Mucosa of descending colon (tissue), 3 donors: ENCODE measurements at regions not wholly inside any gene's neighbourhood (a gene's known extent, or its start where the extent isn't known, plus 50 kb on each side); places are given as distances from the start of the nearest gene placed in this dataset.

Experiments used
- ATAC-seq: fragments of 200-7000 bp; cut with Tn5 transposase; one replicate; pipeline ENCODE4 v1.9.1; 2020; ENCODE audit warnings: mild to moderate bottlenecking, moderate library complexity
- DNase-seq, 3 donors: peaks; one replicate each; pipeline ENCODE4 v3.0.0-alpha.2; 2020
- H3K36me3 ChIP-seq: fragments of 200-600 bp; one replicate; pipeline ENCODE4 v1.8.0; 2021; ENCODE audit warnings: low read depth, mild to moderate bottlenecking
- H3K4me1 ChIP-seq: fragments of 200-600 bp; one replicate; pipeline ENCODE4 v1.8.0; 2021; ENCODE audit warnings: low read depth, mild to moderate bottlenecking
- H3K4me3 ChIP-seq: fragments of 200-600 bp; one replicate; pipeline ENCODE4 v1.8.0; 2021; ENCODE audit warnings: mild to moderate bottlenecking
- H3K9me3 ChIP-seq: fragments of 200-600 bp; one replicate; pipeline ENCODE4 v1.8.0; 2021; ENCODE audit warnings: mild to moderate bottlenecking
- CTCF ChIP-seq: fragments of 200-600 bp; IDR thresholded peaks from one replicate; pipeline ENCODE4 v1.8.0; 2022; ENCODE audit warnings: antibody characterized with exemption, mild to moderate bottlenecking
- intact Hi-C, 2 donors: fragments of 100-400 bp; cut with DNase I in 1 of 2; cut with micrococcal nuclease in 1 of 2; formaldehyde crosslinking; loops; one replicate each; pipeline versions ENCODE4 v1.11.0 to v1.11.1; 2022; cut with DNase I, micrococcal nuclease
- donor health status: DM: no; HTN: no; CAD: no; lungs with moderate emphysema.
- donor health status: DM: no; HTN: no; CAD: no.
- donor health status: DM: no; HTN: yes; CAD: no.

GRCh38 chr1:234975941-234976860, 152.4 kb downstream of the TOMM20 start:
- ATAC-seq = no peak
- H3K4me3 ChIP-seq = no peak overlapping the region
- intact Hi-C loops = loop anchor here (5.0 to 10.0 kb wide), 2 partner anchors 106 to 251 kb away; no protein-coding TSS in a partner anchor
- H3K36me3 ChIP-seq = no peaks in the 10 kb centered on the region
- TF ChIP-seq CTCF = no peak
- H3K4me1 ChIP-seq = peaks cover 81% of the 10 kb centered on the region
- H3K9me3 ChIP-seq = no peaks in the 10 kb centered on the region
- no peak for DNase-seq

GRCh38 chr1:234975122-234975940, 153.3 kb downstream of the TOMM20 start:
- intact Hi-C loops = loop anchor here (5.0 to 10.0 kb wide), 2 partner anchors 107 to 251 kb away; no protein-coding TSS in a partner anchor
- Histone ChIP-seq H3K36me3 (no peaks in the 10 kb centered on the region), H3K4me1 (peaks cover 76% of the 10 kb centered on the region), H3K9me3 (no peaks in the 10 kb centered on the region), H3K4me3 (no peak overlapping the region)
- DNase-seq (no peak), ATAC-seq (peak; percentile 4)
- TF ChIP-seq CTCF = no peak

DNA sequence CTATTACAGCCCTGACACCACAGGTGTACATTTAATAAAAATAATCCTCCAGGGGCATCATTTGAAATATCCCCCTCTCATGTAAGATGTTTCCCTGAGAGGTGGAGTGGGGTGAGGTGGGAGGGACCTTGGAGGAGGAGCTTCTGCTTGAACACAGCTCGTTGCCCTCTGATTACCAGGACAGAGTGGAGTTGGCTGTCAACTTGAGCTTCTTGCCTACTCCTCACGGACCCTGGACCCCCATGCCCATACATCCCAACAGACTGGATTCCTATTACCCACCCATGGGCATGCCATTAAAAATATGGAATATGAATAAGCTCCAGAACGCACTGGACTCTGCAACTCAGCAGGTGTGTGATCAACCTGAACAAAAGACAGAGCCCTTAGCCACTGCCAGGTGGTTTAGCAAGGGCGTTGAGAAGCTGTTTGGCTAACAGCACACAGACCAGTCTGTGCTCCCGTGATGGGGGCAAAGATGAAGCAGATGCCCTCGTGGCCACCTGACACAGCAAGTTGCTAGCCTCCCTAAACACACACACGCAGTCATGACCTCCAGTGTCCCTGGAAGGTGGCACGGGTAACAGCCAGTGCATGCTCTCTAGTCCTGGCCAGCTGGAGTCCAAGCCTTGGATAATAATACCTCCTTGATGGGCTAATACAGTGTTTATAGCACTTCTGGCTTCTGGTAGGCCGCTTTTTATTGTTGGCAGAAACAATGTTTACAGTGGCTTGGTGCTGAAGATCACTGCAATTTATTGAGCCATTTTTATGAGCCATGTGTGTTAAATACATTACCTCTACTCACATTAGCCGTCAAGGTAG, 155.0 kb downstream of the TOMM20 start:
- Histone ChIP-seq H3K4me3 (no peak overlapping the region), H3K9me3 (no peaks in the 10 kb centered on the region), H3K4me1 (peaks cover 60% of the 10 kb centered on the region), H3K36me3 (no peaks in the 10 kb centered on the region)
- ATAC-seq (peak; percentile 54), DNase-seq (peak in 2 of 3 donors; percentile 71 to 73)
- intact Hi-C loops = loop anchor here in 1 of 2 donors (10.0 kb wide), 1 partner anchor 249 kb away; no protein-coding TSS in a partner anchor
- TF ChIP-seq CTCF = no peak

DNA sequence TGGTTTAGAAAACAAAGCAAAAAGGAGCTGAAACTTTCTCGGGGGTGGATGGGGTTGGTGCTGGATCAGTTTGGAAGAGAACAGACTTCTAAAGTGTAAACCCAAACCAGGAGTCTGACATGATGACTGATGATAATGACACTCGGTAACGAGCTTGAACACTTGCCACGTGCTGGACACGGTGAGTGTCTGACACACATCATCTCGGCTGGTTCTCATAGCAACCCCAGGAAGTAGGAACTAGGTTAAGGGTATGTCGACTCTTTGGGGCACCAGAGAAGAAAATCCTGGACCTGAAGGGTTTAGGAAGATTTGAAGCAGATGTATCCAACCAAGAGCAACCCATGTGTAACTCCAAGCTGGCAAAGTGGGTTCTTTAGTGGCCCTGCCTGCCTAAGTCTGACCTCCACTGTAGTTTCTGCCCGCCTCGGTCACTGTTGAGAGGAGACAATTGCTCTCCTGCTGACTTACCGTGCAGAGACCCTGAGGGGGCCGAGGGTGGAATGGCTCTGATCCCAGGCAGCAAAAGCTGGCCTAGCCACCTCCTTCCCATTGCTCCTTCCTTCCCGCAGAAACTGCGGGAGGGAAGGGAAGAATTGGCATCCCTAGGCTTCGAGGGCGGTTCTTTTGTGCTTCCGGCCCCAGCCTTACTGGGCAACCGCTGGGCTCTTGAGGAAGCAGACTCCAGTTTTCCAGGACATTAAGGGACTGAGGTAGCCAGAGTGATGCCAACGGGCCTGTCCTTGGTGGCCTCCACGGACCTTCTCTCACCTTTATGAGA, 156.0 kb downstream of the TOMM20 start:
- DNase-seq (peak in 1 of 3 donors; percentile 41), ATAC-seq (no peak)
- H3K4me1 ChIP-seq = peaks cover 49% of the 10 kb centered on the region
- intact Hi-C loops = loop anchor here in 1 of 2 donors (10.0 kb wide), 1 partner anchor 248 kb away; no protein-coding TSS in a partner anchor
- no peak for TF ChIP-seq CTCF
- H3K9me3 ChIP-seq = no peaks in the 10 kb centered on the region
- no peak overlapping the region for H3K4me3 ChIP-seq
- no peaks in the 10 kb centered on the region for H3K36me3 ChIP-seq
